Esophagus muscularis mucosa (tissue), 3 donors: ENCODE measurements at regions not wholly inside any gene's neighbourhood (a gene's known extent, or its start where the extent isn't known, plus 50 kb on each side); places are given as distances from the start of the nearest gene placed in this dataset.

Source experiments
- CTCF ChIP-seq, 3 experiments: fragments of 200-600 bp in 2 of 3; fragments of 450-650 bp in 1 of 3; sonication (generic) in 2 of 3; IDR thresholded peaks; one replicate each; pipeline ENCODE4 v1.5.1; 2017 to 2019; ENCODE audit warnings: antibody characterized with exemption in 3 of 3, mild to moderate bottlenecking in 2 of 3, moderate library complexity in 1 of 3
- POLR2A ChIP-seq: fragments of 450-650 bp; IDR thresholded peaks from one replicate; pipeline ENCODE4 v1.6.1; 2017; ENCODE audit warnings: antibody characterized with exemption, moderate library complexity, mild to moderate bottlenecking, low read depth
- POLR2AphosphoS5 ChIP-seq, 2 donors: sonication (generic); formaldehyde crosslinking; IDR thresholded peaks; one replicate each; pipeline ENCODE4 v1.6.1; 2017; ENCODE audit warnings: antibody characterized with exemption in 2 of 2

DNA sequence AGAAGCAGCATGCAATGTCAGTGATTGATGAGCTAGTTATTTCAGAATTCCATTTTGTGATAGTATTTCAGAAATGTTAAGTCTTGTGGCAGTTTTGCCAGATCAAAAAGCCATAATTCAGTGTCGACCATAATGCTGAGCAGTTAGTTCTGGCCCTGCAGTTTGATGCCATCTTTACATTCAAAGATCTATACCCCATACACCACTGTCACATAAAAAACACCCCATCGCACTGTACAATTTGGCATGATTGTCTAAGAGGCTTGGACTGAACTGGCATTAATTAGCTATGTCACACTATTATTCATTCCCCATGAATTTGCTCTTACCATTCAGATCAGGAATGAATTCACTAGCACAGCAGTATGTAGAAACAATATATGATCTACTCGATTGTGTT is 127.7 kb upstream of the EPHA3 start:
- TF ChIP-seq POLR2AphosphoS5 (IDR thresholded peaks at IDR 0.05) (no peak), CTCF (IDR thresholded peaks at IDR 0.05) (no peak), POLR2A (no peak)
